Heart left ventricle (tissue), 16 donors: ENCODE measurements at regions not wholly inside any gene's neighbourhood (a gene's known extent, or its start where the extent isn't known, plus 50 kb on each side); places are given as distances from the start of the nearest gene placed in this dataset.

ENCODE experiments used
- ATAC-seq, 4 donors: fragments of 200-7000 bp; cut with Tn5 transposase; one replicate each; pipeline ENCODE4 v1.9.1; 2020 to 2022; ENCODE audit warnings: moderate library complexity in 4 of 4, mild to moderate bottlenecking in 3 of 4, moderate number of reproducible peaks in 1 of 4
- DNase-seq, 5 donors: peaks; one replicate each; pipeline ENCODE4 v3.0.0-alpha.2; 2020
- H3K27ac ChIP-seq, 12 donors: fragments of 200-600 bp; sonication (generic) in 4 of 12; one replicate each; pipeline versions ENCODE4 v1.5.0 to v1.8.0; 2016 to 2022; ENCODE audit warnings: mild to moderate bottlenecking in 2 of 12
- H3K27me3 ChIP-seq, 9 donors: fragments of 200-600 bp; sonication (generic) in 2 of 9; one replicate each; pipeline versions ENCODE4 v1.5.1 to v1.8.0; 2016 to 2022; ENCODE audit warnings: mild to moderate bottlenecking in 3 of 9
- H3K36me3 ChIP-seq, 9 donors: fragments of 200-600 bp; sonication (generic) in 2 of 9; one replicate each; pipeline versions ENCODE4 v1.5.0 to v1.8.0; 2018 to 2022; ENCODE audit warnings: mild to moderate bottlenecking in 2 of 9
- H3K4me1 ChIP-seq, 12 donors: fragments of 200-600 bp; sonication (generic) in 4 of 12; one replicate each; pipeline versions ENCODE4 v1.5.0 to v1.8.0; 2016 to 2022; ENCODE audit warnings: mild to moderate bottlenecking in 3 of 12
- H3K4me3 ChIP-seq, 12 donors: fragments of 200-600 bp; sonication (generic) in 4 of 12; one replicate each; pipeline versions ENCODE4 v1.5.0 to v1.8.0; 2017 to 2022; ENCODE audit warnings: mild to moderate bottlenecking in 9 of 12, moderate library complexity in 4 of 12
- H3K9me3 ChIP-seq, 12 donors: fragments of 200-600 bp; sonication (generic) in 4 of 12; one replicate each; pipeline versions ENCODE4 v1.5.0 to v1.8.0; 2016 to 2022; ENCODE audit warnings: mild to moderate bottlenecking in 1 of 12
- CTCF ChIP-seq, 12 donors: fragments of 200-600 bp; sonication (generic) in 4 of 12; IDR thresholded peaks; one replicate each; pipeline versions ENCODE4 v1.5.0 to v1.8.0; 2018 to 2022; ENCODE audit warnings: antibody characterized with exemption in 12 of 12, mild to moderate bottlenecking in 5 of 12
- POLR2A ChIP-seq, 2 donors: fragments of 450-650 bp; IDR thresholded peaks; one replicate each; pipeline ENCODE4 v1.6.1; 2017; ENCODE audit warnings: antibody characterized with exemption in 2 of 2, mild to moderate bottlenecking in 2 of 2, moderate library complexity in 2 of 2
- WGBS, 4 donors: extraction: QIAGEN DNeasy Blood & Tissue Kit in 2 of 4; methylation state at CpG; one replicate each; pipeline versions ENCODE4 v1.1.5 to v1.1.7; 2013 to 2018; 5-methylcytosine and 5-hydroxymethylcytosine counted together
- intact Hi-C, 10 donors: fragments of 100-400 bp; cut with DNase I; formaldehyde crosslinking; loops; one replicate each; pipeline versions ENCODE4 v1.11.1 to v1.14.2; 2022
- donor health status: ischemic (EF 13 %, LVEDD 7.1; RV severe dilation, severe dysfunction).
- donor health status: healthy with polysubstance abuse.
- donor health status: DM: no; HTN: yes; CAD: no.
- donor health status: DM: no; HTN: no; CAD: no.
- donor health status: ischemic (EF 25% LVEDD 6.9; RV normal size, moderate dysfunction).
- donor health status: ischemic (EF 25% LVEDD 5.7; RV mildly dilated, moderate dysfunction).
- donor health status: healthy.
- donor health status: DM: yes; HTN: yes; CAD: no.
- donor health status: ischemic (EF 35%, LVEDD 5.7; RV mildly dilated, moderate dysfunction).
- donor health status: nonischemic (EF 11% LVEDD 7.7; RV severe dilation, severe dysfunction).
- donor health status: DM: yes; HTN: yes; CAD: no.
- donor health status: PGD.
- donor health status: ischemic (EF 29% LVEDD 5.4; RV normal size, mild dysfunction).
- donor health status: nonischemic (EF 23%, LVEDD 6.1; RV moderate dilation, normal function).

GRCh38 chr1:118627435-118627834, 360.7 kb downstream of the TBX15 start:
- TF ChIP-seq POLR2A (IDR thresholded peaks at IDR 0.05), result no peak
- no peak for TF ChIP-seq CTCF (IDR thresholded peaks at IDR 0.05)
- DNase-seq (no peak), ATAC-seq (no peak)
- Histone ChIP-seq H3K4me1 (no peaks in the 10 kb centered on the region), H3K4me3 (no peak overlapping the region), H3K27ac (no peak overlapping the region), H3K36me3 (no peaks in the 10 kb centered on the region), H3K9me3 (peaks cover 0 to 3% (median 0%) of the 10 kb centered on the region in 12 donors), H3K27me3 (no peaks in the 10 kb centered on the region)
- intact Hi-C loops, result no loop called here
- WGBS, 4 donors, result 86 to 88% (median 87%) methylated on average over 2 of the region's 2 CpGs

- 76 to 86% (median 81%) methylated on average over 1 of the region's 1 CpG for WGBS, 4 donors
- H3K4me3 ChIP-seq, result no peak overlapping the region
- H3K27ac ChIP-seq, result no peak overlapping the region
- TF ChIP-seq POLR2A (IDR thresholded peaks at IDR 0.05) (no peak), CTCF (IDR thresholded peaks at IDR 0.05) (no peak)
- no peaks in the 10 kb centered on the region for H3K27me3 ChIP-seq
- H3K4me1 ChIP-seq, result no peaks in the 10 kb centered on the region
- DNase-seq (no peak), ATAC-seq (no peak)
- peaks cover 0 to 12% (median 0%) of the 10 kb centered on the region in 12 donors for H3K9me3 ChIP-seq
- H3K36me3 ChIP-seq, result no peaks in the 10 kb centered on the region
- intact Hi-C loops, result no loop called here
These were observed 366.3 kb downstream of the TBX15 start for GRCh38 chr1:118621839-118622238.

- H3K36me3 ChIP-seq, result no peaks in the 10 kb centered on the region
- ATAC-seq (no peak), DNase-seq (no peak)
- no peaks in the 10 kb centered on the region for H3K4me1 ChIP-seq
- no peak overlapping the region for H3K4me3 ChIP-seq
- intact Hi-C loops, result no loop called here
- 41 to 54% (median 47%) methylated on average over 3 of the region's 3 CpGs for WGBS, 4 donors
- peaks cover 0 to 18% (median 0%) of the 10 kb centered on the region in 12 donors for H3K9me3 ChIP-seq
- no peaks in the 10 kb centered on the region for H3K27me3 ChIP-seq
- no peak for TF ChIP-seq CTCF (IDR thresholded peaks at IDR 0.05)
- no peak for TF ChIP-seq POLR2A (IDR thresholded peaks at IDR 0.05)
- no peak overlapping the region for H3K27ac ChIP-seq
These were observed 369.4 kb downstream of the TBX15 start for GRCh38 chr1:118618618-118619340.

GRCh38 chr1:118617916-118618315, 370.2 kb downstream of the TBX15 start:
- Histone ChIP-seq H3K4me3 (no peak overlapping the region), H3K36me3 (no peaks in the 10 kb centered on the region), H3K27ac (no peak overlapping the region), H3K27me3 (no peaks in the 10 kb centered on the region), H3K4me1 (no peaks in the 10 kb centered on the region), H3K9me3 (peaks cover 0 to 25% (median 1%) of the 10 kb centered on the region in 12 donors)
- 0 to 1% (median 0%) methylated on average over 1 of the region's 1 CpG for WGBS, 4 donors
- ATAC-seq (no peak), DNase-seq (no peak)
- no peak for TF ChIP-seq POLR2A (IDR thresholded peaks at IDR 0.05)
- no peak for TF ChIP-seq CTCF (IDR thresholded peaks at IDR 0.05)
- intact Hi-C loops, result no loop called here
